Prostate gland (tissue), 2 donors: ENCODE measurements at regions not wholly inside any gene's neighbourhood (a gene's known extent, or its start where the extent isn't known, plus 50 kb on each side); places are given as distances from the start of the nearest gene placed in this dataset.
"Not testable (repeated sequence)": the region's sequence is repeated elsewhere in the genome, so short reads cannot be mapped to it uniquely, and the experiment has no call there.

Experiments
- DNase-seq: peaks from one replicate; pipeline ENCODE4 v3.0.0-alpha.2; 2019; ENCODE audit warnings: low spot score
- H3K27ac ChIP-seq, 2 donors: fragments of 200-600 bp; sonication (generic); 2 replicates each; pipeline ENCODE4 v1.5.1; 2017 to 2019
- H3K27me3 ChIP-seq: fragments of 200-600 bp; sonication (generic); replicated peaks from 2 replicates; pipeline ENCODE4 v1.5.1; 2019; ENCODE audit not compliant: insufficient read depth
- H3K36me3 ChIP-seq, 2 donors: fragments of 200-600 bp; sonication (generic); 1 replicate in 1 of 2; 2 replicates in 1 of 2; pipeline versions ENCODE4 v1.5.1 to v1.8.1; 2017 to 2019
- H3K4me1 ChIP-seq: fragments of 200-600 bp; sonication (generic); replicated peaks from 2 replicates; pipeline ENCODE4 v1.5.1; 2019
- H3K4me3 ChIP-seq, 2 donors: fragments of 200-600 bp; sonication (generic); 2 replicates each; pipeline ENCODE4 v1.5.1; 2017 to 2019
- H3K9me3 ChIP-seq: fragments of 200-600 bp; sonication (generic); 2 replicates; pipeline ENCODE4 v1.5.1; 2017
- CTCF ChIP-seq, 4 experiments: fragments of 200-600 bp in 2 of 4; fragments of 450-650 bp in 2 of 4; sonication (generic) in 2 of 4; IDR thresholded peaks; 1 replicate in 3 of 4; 2 replicates in 1 of 4; pipeline ENCODE4 v1.5.1; 2016 to 2019; ENCODE audit warnings: antibody characterized with exemption in 4 of 4, mild to moderate bottlenecking in 2 of 4, moderate library complexity in 2 of 4
- POLR2A ChIP-seq: fragments of 450-650 bp; IDR thresholded peaks from one replicate; pipeline ENCODE4 v1.6.1; 2016; ENCODE audit warnings: antibody characterized with exemption, mild to moderate bottlenecking
- POLR2AphosphoS5 ChIP-seq: sonication (generic); formaldehyde crosslinking; IDR thresholded peaks from one replicate; pipeline ENCODE4 v1.6.1; 2017; ENCODE audit warnings: antibody characterized with exemption
- WGBS: methylation state at CpG from one replicate; pipeline ENCODE4 v1.1.5; 2018; 5-methylcytosine and 5-hydroxymethylcytosine counted together
- intact Hi-C: fragments of 100-400 bp; cut with DNase I; formaldehyde crosslinking; loops from one replicate; pipeline ENCODE4 v1.14.2; 2022

GRCh38 chr6:12361042-12361765 is 71.0 kb downstream of the EDN1 start:
- no peak for TF ChIP-seq CTCF (IDR thresholded peaks at IDR 0.05)
- Histone ChIP-seq H3K4me3 (no peak overlapping the region), H3K9me3 (no peaks in the 10 kb centered on the region), H3K27me3 (no peaks in the 10 kb centered on the region), H3K4me1 (no peaks in the 10 kb centered on the region), H3K27ac (no peak overlapping the region), H3K36me3 (no peaks in the 10 kb centered on the region)
- no peak for DNase-seq
- intact Hi-C loops = no loop called here
- 71% methylated on average over 2 of the region's 2 CpGs for WGBS

- H3K27ac ChIP-seq, H3K27me3 ChIP-seq, DNase-seq, intact Hi-C loops, H3K36me3 ChIP-seq, H3K4me1 ChIP-seq, H3K9me3 ChIP-seq, H3K4me3 ChIP-seq: not testable (repeated sequence)
- WGBS = 93% methylated on average over 6 of the region's 6 CpGs
Measured at GRCh38 chr6:12363277-12363650, 73.1 kb downstream of the EDN1 start.

DNA sequence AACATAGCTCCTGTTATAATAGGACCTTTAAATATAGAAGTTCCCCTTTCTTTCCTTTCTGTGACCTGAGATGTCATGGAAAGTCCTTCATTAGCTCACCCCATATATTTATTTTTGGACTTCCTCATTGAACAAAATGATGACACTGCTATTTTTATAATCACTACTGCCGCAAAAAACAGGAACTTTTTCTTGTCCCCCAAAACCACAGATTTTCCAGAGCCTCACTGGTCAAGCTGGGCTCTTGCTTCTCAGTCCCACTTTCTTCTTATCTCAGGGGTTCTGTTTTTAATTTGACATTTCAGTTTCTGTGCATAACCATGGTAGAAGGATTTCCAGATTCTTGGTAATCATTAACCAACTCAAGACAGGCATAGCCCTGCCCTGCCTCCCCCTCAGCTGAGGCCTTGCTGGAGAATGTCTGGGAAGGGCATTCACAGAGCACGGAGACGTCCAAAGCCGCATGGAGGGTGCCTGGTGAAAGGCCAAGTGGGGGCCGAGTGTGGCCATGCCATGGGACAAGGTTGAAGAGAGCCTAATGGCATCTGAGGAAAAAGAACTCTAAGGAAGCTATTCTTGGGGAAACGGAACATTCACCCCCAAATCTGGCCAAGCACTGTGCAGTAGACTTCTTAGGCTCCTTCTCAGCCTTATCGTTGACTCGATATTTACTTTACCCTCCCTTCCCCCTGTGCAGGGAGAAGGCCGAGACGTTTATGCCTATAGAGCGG is 73.7 kb downstream of the EDN1 start:
- DNase-seq = no peak
- Histone ChIP-seq H3K27ac (no peak overlapping the region), H3K4me1 (no peaks in the 10 kb centered on the region), H3K27me3 (no peaks in the 10 kb centered on the region), H3K36me3 (no peaks in the 10 kb centered on the region), H3K9me3 (no peaks in the 10 kb centered on the region), H3K4me3 (no peak overlapping the region)
- no peak for TF ChIP-seq POLR2A
- no peak for TF ChIP-seq CTCF (IDR thresholded peaks at IDR 0.05)
- TF ChIP-seq POLR2AphosphoS5 = no peak
- intact Hi-C loops = no loop called here
- WGBS = 70% methylated on average over 11 of the region's 11 CpGs

DNA sequence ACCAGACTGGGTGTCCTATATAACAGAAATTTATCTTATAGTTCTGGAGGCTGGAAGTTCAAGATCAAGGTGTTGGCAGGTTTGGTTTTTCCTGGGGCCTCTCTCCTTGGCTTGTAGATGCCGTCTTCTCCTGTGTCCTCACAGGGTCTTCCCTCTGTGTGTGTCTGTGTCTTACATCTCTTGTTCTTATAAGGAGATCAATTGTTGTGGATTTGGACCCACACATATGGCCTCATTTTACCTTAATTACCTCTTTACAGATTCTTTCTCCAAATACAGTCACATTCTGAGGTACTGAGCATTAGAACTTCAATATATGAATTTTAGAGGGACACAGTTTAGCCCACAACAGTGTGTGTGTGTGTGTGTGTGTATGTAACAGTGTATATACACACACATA is 74.5 kb downstream of the EDN1 start:
- Histone ChIP-seq H3K27me3 (no peaks in the 10 kb centered on the region), H3K36me3 (no peaks in the 10 kb centered on the region), H3K9me3 (no peaks in the 10 kb centered on the region), H3K4me3 (no peak overlapping the region), H3K27ac (no peak overlapping the region), H3K4me1 (no peaks in the 10 kb centered on the region)
- DNase-seq = no peak
- intact Hi-C loops = no loop called here
- WGBS = 100% methylated on average over 1 of the region's 1 CpG
- no peak for TF ChIP-seq POLR2A
- no peak for TF ChIP-seq CTCF (IDR thresholded peaks at IDR 0.05)
- no peak for TF ChIP-seq POLR2AphosphoS5

DNA sequence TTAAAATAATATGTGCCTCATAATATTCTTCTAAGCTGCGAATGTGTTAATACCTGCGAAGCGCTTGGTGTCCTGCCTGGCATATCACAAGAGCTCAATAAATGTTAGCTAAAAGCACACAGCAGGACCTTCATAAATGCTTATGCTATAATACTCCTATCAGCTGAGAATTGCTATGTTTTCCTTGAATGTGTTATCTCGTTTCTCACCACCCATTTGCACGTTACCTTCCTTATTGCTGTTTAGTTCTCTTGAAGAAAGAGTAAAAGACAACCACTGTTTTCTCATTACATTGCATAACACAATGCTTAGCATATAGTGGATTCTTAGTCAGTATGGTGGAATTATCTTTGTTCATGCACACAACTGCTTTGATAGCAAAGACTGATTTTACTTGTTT is 76.6 kb downstream of the EDN1 start:
- DNase-seq = no peak
- intact Hi-C loops = no loop called here
- H3K4me3 ChIP-seq = no peak overlapping the region
- H3K4me1 ChIP-seq = no peaks in the 10 kb centered on the region
- no peaks in the 10 kb centered on the region for H3K36me3 ChIP-seq
- WGBS = 98% methylated on average over 5 of the region's 5 CpGs
- no peak for TF ChIP-seq POLR2AphosphoS5
- TF ChIP-seq POLR2A = no peak
- TF ChIP-seq CTCF (IDR thresholded peaks at IDR 0.05) = no peak
- H3K27me3 ChIP-seq = no peaks in the 10 kb centered on the region
- H3K27ac ChIP-seq = no peak overlapping the region
- H3K9me3 ChIP-seq = no peaks in the 10 kb centered on the region
